Suprapubic skin (tissue), 4 donors: ENCODE measurements at regions not wholly inside any gene's neighbourhood (a gene's known extent, or its start where the extent isn't known, plus 50 kb on each side); places are given as distances from the start of the nearest gene placed in this dataset.

Experiments used
- DNase-seq, 2 donors: peaks; one replicate each; pipeline ENCODE4 v3.0.0-alpha.2; 2019; ENCODE audit warnings: low spot score in 2 of 2
- H3K27ac ChIP-seq: fragments of 200-600 bp; sonication (generic); one replicate; pipeline ENCODE4 v1.5.1; 2019
- H3K27me3 ChIP-seq: fragments of 200-600 bp; sonication (generic); one replicate; pipeline ENCODE4 v1.5.1; 2019
- H3K36me3 ChIP-seq: fragments of 200-600 bp; sonication (generic); one replicate; pipeline ENCODE4 v1.5.1; 2019
- H3K4me1 ChIP-seq: fragments of 200-600 bp; sonication (generic); one replicate; pipeline ENCODE4 v1.5.1; 2019
- H3K4me3 ChIP-seq: fragments of 200-600 bp; sonication (generic); one replicate; pipeline ENCODE4 v1.5.1; 2019; ENCODE audit warnings: mild to moderate bottlenecking
- H3K9me3 ChIP-seq: fragments of 200-600 bp; sonication (generic); one replicate; pipeline ENCODE4 v1.5.1; 2019
- EP300 ChIP-seq: sonication (generic); formaldehyde crosslinking; IDR thresholded peaks from one replicate; pipeline ENCODE4 v1.6.1; 2017; ENCODE audit warnings: antibody characterized with exemption
- POLR2A ChIP-seq, 2 donors: fragments of 450-650 bp; IDR thresholded peaks; one replicate each; pipeline ENCODE4 v1.6.1; 2017; ENCODE audit warnings: antibody characterized with exemption in 2 of 2, mild to moderate bottlenecking in 2 of 2, moderate library complexity in 2 of 2
- POLR2AphosphoS5 ChIP-seq, 3 donors: sonication (generic); formaldehyde crosslinking; IDR thresholded peaks; one replicate each; pipeline ENCODE4 v1.6.1; 2017; ENCODE audit warnings: antibody characterized with exemption in 3 of 3
- WGBS: methylation state at CpG from one replicate; pipeline ENCODE4 v1.1.5; 2018; 5-methylcytosine and 5-hydroxymethylcytosine counted together
- TF ChIP-seq, protein P1 (sequence below), 2 donors: fragments of 200-600 bp in 1 of 2; fragments of 450-650 bp in 1 of 2; sonication (generic) in 1 of 2; IDR thresholded peaks; one replicate each; pipeline ENCODE4 v1.5.1; 2016 to 2019; ENCODE audit warnings: antibody characterized with exemption in 2 of 2, mild to moderate bottlenecking in 1 of 2, moderate library complexity in 1 of 2

DNA sequence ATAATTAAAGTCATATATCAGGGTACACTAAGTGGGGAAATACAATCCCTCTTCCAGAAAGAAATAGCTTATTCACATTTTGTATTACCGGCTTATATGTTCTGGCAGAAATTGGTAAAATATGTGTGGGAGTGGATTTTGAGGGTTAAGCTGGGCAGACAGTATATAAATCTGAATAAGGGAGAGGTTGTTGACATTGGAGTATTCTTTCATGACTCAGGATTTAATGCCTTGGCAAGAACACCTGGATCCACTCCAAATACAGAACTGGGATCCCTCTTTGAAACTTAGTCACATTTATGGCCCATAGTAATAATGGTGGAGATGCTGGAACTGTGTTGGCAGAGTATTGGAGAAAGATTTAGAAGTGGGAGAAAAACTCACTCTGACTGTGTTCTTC, 54.3 kb upstream of the TET2 start:
- 25% methylated on average over 1 of the region's 1 CpG for WGBS
- H3K27ac ChIP-seq, result no peak overlapping the region
- H3K9me3 ChIP-seq, result peaks cover 11% of the 10 kb centered on the region
- H3K4me1 ChIP-seq, result peaks cover 24% of the 10 kb centered on the region
- no peak overlapping the region for H3K4me3 ChIP-seq
- H3K27me3 ChIP-seq, result no peaks in the 10 kb centered on the region
- DNase-seq, result no peak
- no peaks in the 10 kb centered on the region for H3K36me3 ChIP-seq
- TF ChIP-seq, protein P1, sequence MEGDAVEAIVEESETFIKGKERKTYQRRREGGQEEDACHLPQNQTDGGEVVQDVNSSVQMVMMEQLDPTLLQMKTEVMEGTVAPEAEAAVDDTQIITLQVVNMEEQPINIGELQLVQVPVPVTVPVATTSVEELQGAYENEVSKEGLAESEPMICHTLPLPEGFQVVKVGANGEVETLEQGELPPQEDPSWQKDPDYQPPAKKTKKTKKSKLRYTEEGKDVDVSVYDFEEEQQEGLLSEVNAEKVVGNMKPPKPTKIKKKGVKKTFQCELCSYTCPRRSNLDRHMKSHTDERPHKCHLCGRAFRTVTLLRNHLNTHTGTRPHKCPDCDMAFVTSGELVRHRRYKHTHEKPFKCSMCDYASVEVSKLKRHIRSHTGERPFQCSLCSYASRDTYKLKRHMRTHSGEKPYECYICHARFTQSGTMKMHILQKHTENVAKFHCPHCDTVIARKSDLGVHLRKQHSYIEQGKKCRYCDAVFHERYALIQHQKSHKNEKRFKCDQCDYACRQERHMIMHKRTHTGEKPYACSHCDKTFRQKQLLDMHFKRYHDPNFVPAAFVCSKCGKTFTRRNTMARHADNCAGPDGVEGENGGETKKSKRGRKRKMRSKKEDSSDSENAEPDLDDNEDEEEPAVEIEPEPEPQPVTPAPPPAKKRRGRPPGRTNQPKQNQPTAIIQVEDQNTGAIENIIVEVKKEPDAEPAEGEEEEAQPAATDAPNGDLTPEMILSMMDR (IDR thresholded peaks at IDR 0.05), result no peak
- no peak for TF ChIP-seq POLR2A (IDR thresholded peaks at IDR 0.05)
- no peak for TF ChIP-seq EP300
- TF ChIP-seq POLR2AphosphoS5 (IDR thresholded peaks at IDR 0.05), result no peak

DNA sequence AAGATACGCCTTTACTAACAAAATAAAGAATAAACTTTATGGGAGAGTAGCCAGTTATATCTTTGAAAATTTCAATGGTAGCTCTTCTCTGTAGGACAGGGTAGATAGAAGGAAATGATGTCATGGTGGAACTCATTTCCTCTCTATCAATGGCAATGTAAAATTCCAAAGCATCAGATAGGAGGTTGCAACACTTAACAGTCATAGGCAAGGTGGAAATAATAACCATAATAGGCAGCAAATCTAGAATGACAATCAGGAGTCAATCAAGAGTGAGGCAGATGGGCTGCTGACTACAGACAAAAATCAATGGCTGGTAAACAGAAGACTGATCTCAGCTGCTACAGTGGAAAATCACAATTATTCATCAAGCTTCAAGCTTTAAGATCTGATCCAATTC, 53.9 kb upstream of the TET2 start:
- peaks cover 20% of the 10 kb centered on the region for H3K4me1 ChIP-seq
- no peak for DNase-seq
- no peaks in the 10 kb centered on the region for H3K27me3 ChIP-seq
- no peak overlapping the region for H3K4me3 ChIP-seq
- H3K9me3 ChIP-seq, result peaks cover 11% of the 10 kb centered on the region
- H3K36me3 ChIP-seq, result no peaks in the 10 kb centered on the region
- H3K27ac ChIP-seq, result no peak overlapping the region
- TF ChIP-seq EP300 (no peak), POLR2AphosphoS5 (IDR thresholded peaks at IDR 0.05) (no peak)
- WGBS, result 28% methylated on average over 1 of the region's 1 CpG

DNA sequence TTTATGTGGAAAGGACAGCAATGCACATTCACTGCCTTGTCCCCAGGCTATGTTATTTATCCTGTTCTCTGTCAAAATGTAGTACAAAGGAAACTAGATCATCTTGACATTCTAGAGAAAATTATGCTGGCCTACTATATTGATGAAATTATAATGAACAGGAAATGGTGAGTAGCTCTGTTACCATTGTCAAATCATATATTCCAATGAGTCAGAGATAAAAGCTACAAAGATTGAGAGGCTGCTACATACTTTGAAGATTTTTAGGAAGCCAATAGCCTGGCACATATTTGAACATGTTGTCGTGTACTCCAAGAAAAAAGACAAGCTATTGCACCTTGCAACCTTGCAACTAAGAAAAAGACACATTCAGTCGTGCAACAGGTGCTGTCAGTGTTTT, 52.7 kb upstream of the TET2 start:
- DNase-seq, result no peak
- H3K27me3 ChIP-seq, result no peaks in the 10 kb centered on the region
- TF ChIP-seq, protein P1 (IDR thresholded peaks at IDR 0.05), result no peak
- TF ChIP-seq POLR2A (IDR thresholded peaks at IDR 0.05) (no peak), EP300 (no peak), POLR2AphosphoS5 (IDR thresholded peaks at IDR 0.05) (no peak)
- peaks cover 11% of the 10 kb centered on the region for H3K9me3 ChIP-seq
- H3K4me1 ChIP-seq, result peaks cover 8% of the 10 kb centered on the region
- H3K36me3 ChIP-seq, result no peaks in the 10 kb centered on the region
- no peak overlapping the region for H3K4me3 ChIP-seq
- 81% methylated on average over 2 of the region's 2 CpGs for WGBS
- H3K27ac ChIP-seq, result no peak overlapping the region
